ENCODE measurements at regions not wholly inside any gene's neighbourhood (a gene's known extent, or its start where the extent isn't known, plus 50 kb on each side); places are given as distances from the start of the nearest gene placed in this dataset.
"Not testable (repeated sequence)": the region's sequence is repeated elsewhere in the genome, so short reads cannot be mapped to it uniquely, and the experiment has no call there.

- DNase-seq; H3K27me3 ChIP-seq; intact Hi-C loops (cut with DNase I; ENCODE audit: low total_unique reads); H3K36me3 ChIP-seq; H3K27ac ChIP-seq; H3K9me3 ChIP-seq; H3K4me3 ChIP-seq; H3K4me1 ChIP-seq: not testable (repeated sequence)
- WGBS, 5 donors = 89 to 99% (median 97%) methylated on average over 6 of the region's 6 CpGs
These were observed 53.4 kb upstream of the MED14 start for GRCh38 chrX:40788698-40789097.

- Histone ChIP-seq H3K9me3 (peaks cover 0 to 17% (median 0%) of the 10 kb centered on the region in 4 donors), H3K27me3 (no peaks in the 10 kb centered on the region), H3K36me3 (no peaks in the 10 kb centered on the region), H3K4me3 (no peak overlapping the region), H3K27ac (no peak overlapping the region), H3K4me1 (peaks cover 0 to 8% (median 0%) of the 10 kb centered on the region in 4 donors)
- no peak for DNase-seq
- TF ChIP-seq POLR2AphosphoS5 (IDR thresholded peaks at IDR 0.05) (no peak), POLR2A (IDR thresholded peaks at IDR 0.05) (no peak), EP300 (IDR thresholded peaks at IDR 0.05) (no peak), CTCF (IDR thresholded peaks at IDR 0.05) (no peak)
- intact Hi-C loops (cut with DNase I; ENCODE audit: low total_unique reads) = loop anchor here (10.0 kb wide), 1 partner anchor 138 kb away; no protein-coding TSS in a partner anchor
- WGBS, 5 donors = 45 to 75% (median 70%) methylated on average over 1 of the region's 1 CpG
These were observed 57.1 kb upstream of the MED14 start for GRCh38 chrX:40792433-40792832.

- peaks cover 0 to 23% (median 0%) of the 10 kb centered on the region in 4 donors for H3K9me3 ChIP-seq
- 78 to 89% (median 80%) methylated on average over 1 of the region's 1 CpG for WGBS, 5 donors
- not testable (repeated sequence) for H3K27ac ChIP-seq, H3K4me1 ChIP-seq, H3K4me3 ChIP-seq, DNase-seq, H3K36me3 ChIP-seq, H3K27me3 ChIP-seq
- intact Hi-C loops (cut with DNase I; ENCODE audit: low total_unique reads) = loop anchor here (10.0 kb wide), 1 partner anchor 140 kb away; no protein-coding TSS in a partner anchor
These were observed 59.4 kb upstream of the MED14 start for GRCh38 chrX:40794829-40795130.

- intact Hi-C loops (cut with DNase I; ENCODE audit: low total_unique reads) = loop anchor here (10.0 kb wide), 1 partner anchor 145 kb away; no protein-coding TSS in a partner anchor
- not testable (repeated sequence) for H3K27me3 ChIP-seq, H3K27ac ChIP-seq, H3K4me3 ChIP-seq, H3K4me1 ChIP-seq, H3K36me3 ChIP-seq, DNase-seq
- WGBS, 5 donors = 68 to 77% (median 72%) methylated on average over 3 of the region's 3 CpGs
- peaks cover 0 to 23% (median 0%) of the 10 kb centered on the region in 4 donors for H3K9me3 ChIP-seq
These were observed 64.4 kb upstream of the MED14 start for GRCh38 chrX:40799745-40800144.

GRCh38 chrX:40805404-40805803 is 70.1 kb upstream of the MED14 start:
- Histone ChIP-seq H3K27ac (no peak overlapping the region), H3K4me3 (no peak overlapping the region), H3K27me3 (no peaks in the 10 kb centered on the region), H3K9me3 (peaks cover 0 to 3% (median 0%) of the 10 kb centered on the region in 4 donors), H3K4me1 (no peaks in the 10 kb centered on the region), H3K36me3 (no peaks in the 10 kb centered on the region)
- 83 to 88% (median 86%) methylated on average over 7 to 13 of the region's 13 CpGs for WGBS, 5 donors
- intact Hi-C loops (cut with DNase I; ENCODE audit: low total_unique reads) = no loop called here
- DNase-seq = no peak
- TF ChIP-seq POLR2A (IDR thresholded peaks at IDR 0.05) (no peak), POLR2AphosphoS5 (IDR thresholded peaks at IDR 0.05) (no peak), CTCF (IDR thresholded peaks at IDR 0.05) (no peak), EP300 (IDR thresholded peaks at IDR 0.05) (no peak)

GRCh38 chrX:40806513-40807220 is 71.3 kb upstream of the MED14 start:
- no peak for TF ChIP-seq EP300 (IDR thresholded peaks at IDR 0.05)
- no peak for TF ChIP-seq POLR2AphosphoS5 (IDR thresholded peaks at IDR 0.05)
- no peak for TF ChIP-seq POLR2A (IDR thresholded peaks at IDR 0.05)
- no peak for TF ChIP-seq CTCF (IDR thresholded peaks at IDR 0.05)
- Histone ChIP-seq H3K4me1 (no peaks in the 10 kb centered on the region), H3K27me3 (no peaks in the 10 kb centered on the region), H3K27ac (no peak overlapping the region), H3K36me3 (no peaks in the 10 kb centered on the region), H3K9me3 (peaks cover 0 to 3% (median 0%) of the 10 kb centered on the region in 4 donors), H3K4me3 (no peak overlapping the region)
- WGBS, 5 donors = 78 to 92% (median 87%) methylated on average over 8 of the region's 8 CpGs
- intact Hi-C loops (cut with DNase I; ENCODE audit: low total_unique reads) = no loop called here
- no peak for DNase-seq
